ENCODE measurements at regions not wholly inside any gene's neighbourhood (a gene's known extent, or its start where the extent isn't known, plus 50 kb on each side); places are given as distances from the start of the nearest gene placed in this dataset.

GRCh38 chr16:87066133-87067002 is 250.8 kb downstream of the C16orf95 start:
- Histone ChIP-seq H3K27ac (ENCODE audit: low read depth, low read length, poor library complexity, severe bottlenecking) (peak overlapping the region; percentile 89), H2AFZ (ENCODE audit: low read length) (peak overlapping the region; percentile 87), H3K9me2 (ENCODE audit: insufficient read depth, low read length) (no peaks in the 10 kb centered on the region), H3K79me2 (ENCODE audit: insufficient read depth, low read depth, low read length) (peaks cover 16% of the 10 kb centered on the region; the same call in 1 of the 2 replicates), H3K4me2 (ENCODE audit: low read length) (peak overlapping the region; percentile 79), H3K4me3 (ENCODE audit: low read depth, low read length, poor library complexity, severe bottlenecking) (peak overlapping the region; percentile 71), H3K4me1 (ENCODE audit: insufficient read depth, low read length, poor library complexity, severe bottlenecking) (peaks cover 48% of the 10 kb centered on the region), H3K9me3 (ENCODE audit: low read length) (no peaks in the 10 kb centered on the region), H4K20me1 (ENCODE audit: insufficient read depth, low read length) (no peaks in the 10 kb centered on the region), H3K36me3 (ENCODE audit: insufficient read depth, low read length) (no peaks in the 10 kb centered on the region)
- DNase-seq (ENCODE audit: low spot score) = no peak
- ChIA-PET POLR2A (interaction anchor here (0.6 to 0.7 kb wide), 2 partner anchors 12 to 759 kb away, joined by 4 read pairs; no protein-coding TSS in a partner anchor), CTCF (ENCODE audit: unreplicated experiment) (interaction anchor here (0.6 kb wide), 1 partner anchor 1164 kb away, joined by 6 read pairs; no protein-coding TSS in a partner anchor)
- intact Hi-C loops (cut with micrococcal nuclease; ENCODE audit: unreplicated experiment) = no loop called here
- no TSS peak for BruUV-seq (replicated peaks)
- TF ChIP-seq CTCF (conservative IDR thresholded peaks at IDR 0.05; ENCODE audit: low read length) (no peak), EZH2phosphoT487 (IDR thresholded peaks at IDR 0.05; ENCODE audit: borderline replicate concordance, low read depth, low read length) (no peak)

GRCh38 chr16:87067003-87067556 is 250.1 kb downstream of the C16orf95 start:
- no peak overlapping the region for H2AFZ ChIP-seq (ENCODE audit: low read length)
- POLR2A ChIA-PET = no interaction called here
- H3K36me3 ChIP-seq (ENCODE audit: insufficient read depth, low read length) = no peaks in the 10 kb centered on the region
- DNase-seq (ENCODE audit: low spot score) = no peak
- H3K4me3 ChIP-seq (ENCODE audit: low read depth, low read length, poor library complexity, severe bottlenecking) = no peak overlapping the region
- H3K27ac ChIP-seq (ENCODE audit: low read depth, low read length, poor library complexity, severe bottlenecking) = no peak overlapping the region
- H4K20me1 ChIP-seq (ENCODE audit: insufficient read depth, low read length) = no peaks in the 10 kb centered on the region
- H3K4me1 ChIP-seq (ENCODE audit: insufficient read depth, low read length, poor library complexity, severe bottlenecking) = peaks cover 44% of the 10 kb centered on the region
- H3K4me2 ChIP-seq (ENCODE audit: low read length) = no peak overlapping the region
- CTCF ChIA-PET (ENCODE audit: unreplicated experiment) = no interaction called here
- TF ChIP-seq EZH2phosphoT487 (IDR thresholded peaks at IDR 0.05; ENCODE audit: borderline replicate concordance, low read depth, low read length) (no peak), CTCF (conservative IDR thresholded peaks at IDR 0.05; ENCODE audit: low read length) (no peak)
- intact Hi-C loops (cut with micrococcal nuclease; ENCODE audit: unreplicated experiment) = no loop called here
- H3K79me2 ChIP-seq (ENCODE audit: insufficient read depth, low read depth, low read length) = peaks cover 13% of the 10 kb centered on the region; the same call in 1 of the 2 replicates
- no peaks in the 10 kb centered on the region for H3K9me3 ChIP-seq (ENCODE audit: low read length)
- no TSS peak for BruUV-seq (replicated peaks)
- no peaks in the 10 kb centered on the region for H3K9me2 ChIP-seq (ENCODE audit: insufficient read depth, low read length)

All from OCI-LY7 (cell line).